ENCODE measurements at regions not wholly inside any gene's neighbourhood (a gene's known extent, or its start where the extent isn't known, plus 50 kb on each side); places are given as distances from the start of the nearest gene placed in this dataset.
"Not testable (repeated sequence)": the region's sequence is repeated elsewhere in the genome, so short reads cannot be mapped to it uniquely, and the experiment has no call there.

- not testable (repeated sequence) for ATAC-seq (ENCODE audit: low read depth in 2 of 2); H3K4me1 Mint-ChIP-seq; DNase-seq; H3K36me3 Mint-ChIP-seq; H3K4me3 Mint-ChIP-seq; H3K27ac Mint-ChIP-seq; H3K27me3 Mint-ChIP-seq; H3K9me3 Mint-ChIP-seq
Observed at GRCh38 chr9:63979741-63980140, 1305.3 kb downstream of the FOXD4L5 start.
